Astrocyte of the spinal cord (primary cell): ENCODE measurements at regions not wholly inside any gene's neighbourhood (a gene's known extent, or its start where the extent isn't known, plus 50 kb on each side); places are given as distances from the start of the nearest gene placed in this dataset.

ENCODE experiments used
- DNase-seq: peaks from one replicate; pipeline ENCODE4 v3.0.0; 2011; ENCODE audit warnings: low read depth, low spot score
- H3K4me3 ChIP-seq: 2 replicates; pipeline ENCODE4 v1.5.1; 2011; ENCODE audit warnings: low read depth, mild to moderate bottlenecking, low read length, moderate library complexity
- CTCF ChIP-seq: IDR thresholded peaks from 2 replicates; pipeline ENCODE4 v1.5.1; 2012; ENCODE audit warnings: low read depth, mild to moderate bottlenecking, low read length, inconsistent platforms
- in situ Hi-C: cut with HindIII; loops from 2 replicates; pipeline ENCODE4 v1.10.0; 2017; ENCODE audit warnings: low sequenced_read_pairs

- H3K4me3 ChIP-seq: no peak overlapping the region
- DNase-seq: no peak
- in situ Hi-C loops: no loop called here
- no peak for TF ChIP-seq CTCF
Measured at GRCh38 chr4:26162101-26162500, 158.7 kb upstream of the RBPJ start.

DNA sequence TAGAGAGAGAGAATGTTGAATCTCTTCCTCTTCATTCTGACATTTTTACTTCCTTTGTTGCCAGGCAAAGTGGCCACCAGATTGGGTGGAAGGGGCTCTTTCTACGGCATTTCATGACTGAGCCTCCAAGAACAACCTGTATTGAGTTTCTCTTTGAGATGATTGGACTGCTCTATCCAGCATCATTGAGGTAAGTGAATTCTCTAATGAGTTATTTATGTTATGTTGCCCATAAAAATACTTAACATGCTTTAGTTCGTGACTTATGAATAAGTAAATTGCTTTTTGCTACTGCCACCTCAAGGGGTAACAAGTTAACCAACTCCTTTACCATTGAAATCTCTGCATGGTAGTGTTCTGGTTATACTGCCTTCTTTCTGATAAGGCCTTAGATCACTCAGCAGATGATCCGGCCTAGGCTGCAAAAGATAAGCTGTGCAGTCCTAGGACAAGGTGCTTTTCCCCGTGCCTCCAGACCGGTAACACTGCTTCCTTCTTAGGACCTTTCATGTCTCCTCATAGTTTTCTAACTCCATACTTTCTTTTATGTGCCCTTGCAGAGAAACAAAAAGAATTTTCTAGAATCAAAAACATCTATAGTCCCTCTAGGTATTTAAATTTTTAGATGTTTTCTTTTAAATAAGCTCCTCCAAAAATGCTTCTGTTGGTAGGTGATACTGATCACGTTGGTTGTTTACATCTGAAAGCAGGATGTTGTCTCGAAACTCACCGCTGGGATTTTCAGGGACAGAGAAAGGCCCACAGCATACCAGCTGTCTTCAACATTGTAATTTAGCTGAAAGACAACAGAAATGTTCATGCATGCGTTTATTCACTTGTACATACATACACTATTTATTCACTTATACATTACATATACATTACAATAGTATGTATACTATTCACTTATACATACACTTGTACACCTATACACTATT, 157.1 kb upstream of the RBPJ start:
- in situ Hi-C loops: no loop called here
- no peak overlapping the region for H3K4me3 ChIP-seq

GRCh38 chr4:26171501-26171900, 149.3 kb upstream of the RBPJ start:
- in situ Hi-C loops: no loop called here

More for the DNA sequence above, 157.1 kb upstream of the RBPJ start:
- TF ChIP-seq CTCF: no peak
- DNase-seq: no peak

GRCh38 chr4:26171941-26172340, 148.9 kb upstream of the RBPJ start:
- DNase-seq: peak; percentile 92
- in situ Hi-C loops: no loop called here
- TF ChIP-seq CTCF: no peak
- H3K4me3 ChIP-seq: no peak overlapping the region

More at GRCh38 chr4:26171501-26171900, 149.3 kb upstream of the RBPJ start:
- no peak overlapping the region for H3K4me3 ChIP-seq
- TF ChIP-seq CTCF: no peak
- DNase-seq: no peak

GRCh38 chr4:26173619-26174018, 147.2 kb upstream of the RBPJ start:
- H3K4me3 ChIP-seq: no peak overlapping the region
- DNase-seq: peak; percentile 62
- no peak for TF ChIP-seq CTCF
- in situ Hi-C loops: no loop called here

DNA sequence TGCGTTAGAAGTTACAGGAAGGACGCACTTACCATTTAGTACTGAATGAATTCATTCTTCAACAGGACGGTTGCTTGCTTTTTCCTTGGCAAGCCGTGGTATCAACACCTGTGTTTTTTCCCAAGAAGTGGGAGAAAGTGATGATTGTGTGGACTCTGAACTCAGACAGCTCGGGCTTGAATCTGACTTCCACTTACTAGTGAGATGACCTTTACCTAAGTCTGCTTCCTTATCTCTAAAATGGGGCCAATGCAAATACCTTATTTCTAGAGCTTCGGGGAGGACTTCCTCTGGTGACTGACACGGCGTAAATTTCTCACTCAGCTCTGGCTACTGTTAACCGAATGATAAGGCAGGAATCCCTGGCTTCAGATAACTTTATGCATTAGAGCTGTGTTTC, 146.8 kb upstream of the RBPJ start:
- no peak for TF ChIP-seq CTCF
- no peak overlapping the region for H3K4me3 ChIP-seq
- no peak for DNase-seq
- in situ Hi-C loops: no loop called here
